Thyroid gland (tissue), 4 donors: ENCODE measurements at regions not wholly inside any gene's neighbourhood (a gene's known extent, or its start where the extent isn't known, plus 50 kb on each side); places are given as distances from the start of the nearest gene placed in this dataset.

Experiments used
- DNase-seq, 2 donors: peaks; one replicate each; pipeline ENCODE4 v3.0.0-alpha.2; 2019
- H3K27ac ChIP-seq, 3 donors: fragments of 200-600 bp; sonication (generic); 1 replicate in 2 of 3; 2 replicates in 1 of 3; pipeline ENCODE4 v1.5.1; 2016 to 2019; ENCODE audit warnings: mild to moderate bottlenecking in 1 of 3, moderate library complexity in 1 of 3
- H3K27me3 ChIP-seq: fragments of 200-600 bp; sonication (generic); one replicate; pipeline ENCODE4 v1.5.1; 2019
- H3K36me3 ChIP-seq, 2 donors: fragments of 200-600 bp; sonication (generic); one replicate each; pipeline ENCODE4 v1.5.1; 2016 to 2019
- H3K4me1 ChIP-seq, 2 donors: fragments of 200-600 bp; sonication (generic); one replicate each; pipeline ENCODE4 v1.5.1; 2017 to 2019
- H3K4me3 ChIP-seq, 3 donors: fragments of 200-600 bp; sonication (generic); replicated peaks in 1 of 3; 1 replicate in 2 of 3; 2 replicates in 1 of 3; pipeline ENCODE4 v1.5.1; 2016; ENCODE audit warnings: mild to moderate bottlenecking in 1 of 3
- H3K9me3 ChIP-seq: fragments of 200-600 bp; sonication (generic); one replicate; pipeline ENCODE4 v1.5.1; 2017
- CTCF ChIP-seq, 6 experiments: fragments of 200-600 bp in 3 of 6; fragments of 450-650 bp in 3 of 6; sonication (generic) in 3 of 6; IDR thresholded peaks; one replicate each; pipeline ENCODE4 v1.5.1; 2016 to 2019; ENCODE audit warnings: antibody characterized with exemption in 6 of 6, mild to moderate bottlenecking in 2 of 6, inconsistent platforms in 1 of 6, moderate library complexity in 1 of 6
- POLR2A ChIP-seq, 2 donors: fragments of 450-650 bp; IDR thresholded peaks; one replicate each; pipeline ENCODE4 v1.6.1; 2017; ENCODE audit warnings: antibody characterized with exemption in 2 of 2, mild to moderate bottlenecking in 2 of 2, moderate library complexity in 1 of 2
- WGBS, 2 donors: methylation state at CpG; one replicate each; pipeline ENCODE4 v1.1.5; 2017; 5-methylcytosine and 5-hydroxymethylcytosine counted together
- intact Hi-C: fragments of 100-400 bp; cut with DNase I; formaldehyde crosslinking; loops from one replicate; pipeline ENCODE4 v1.15.1; 2023

- no peak for DNase-seq
- Histone ChIP-seq H3K4me3 (no peak overlapping the region), H3K4me1 (no peaks in the 10 kb centered on the region), H3K27me3 (no peaks in the 10 kb centered on the region), H3K27ac (no peak overlapping the region), H3K36me3 (no peaks in the 10 kb centered on the region), H3K9me3 (no peaks in the 10 kb centered on the region)
- no peak for TF ChIP-seq POLR2A (IDR thresholded peaks at IDR 0.05)
- TF ChIP-seq CTCF (IDR thresholded peaks at IDR 0.05) = no peak
- 25 to 31% methylated on average over 5 of the region's 5 CpGs for WGBS, 2 donors
- intact Hi-C loops = no loop called here
These were observed 673.1 kb upstream of the PHF14 start for GRCh38 chr7:10300577-10300976.

GRCh38 chr7:10308276-10308675 is 665.4 kb upstream of the PHF14 start:
- TF ChIP-seq POLR2A (IDR thresholded peaks at IDR 0.05) = no peak
- TF ChIP-seq CTCF (IDR thresholded peaks at IDR 0.05) = no peak
- no peak for DNase-seq
- Histone ChIP-seq H3K36me3 (no peaks in the 10 kb centered on the region), H3K4me1 (no peaks in the 10 kb centered on the region), H3K4me3 (no peak overlapping the region), H3K27me3 (no peaks in the 10 kb centered on the region), H3K27ac (no peak overlapping the region), H3K9me3 (no peaks in the 10 kb centered on the region)
- intact Hi-C loops = no loop called here

GRCh38 chr7:10312942-10313341 is 660.7 kb upstream of the PHF14 start:
- Histone ChIP-seq H3K9me3 (no peaks in the 10 kb centered on the region), H3K4me1 (no peaks in the 10 kb centered on the region), H3K4me3 (no peak overlapping the region), H3K27ac (no peak overlapping the region), H3K27me3 (no peaks in the 10 kb centered on the region), H3K36me3 (no peaks in the 10 kb centered on the region)
- intact Hi-C loops = no loop called here
- no peak for DNase-seq
- TF ChIP-seq CTCF (IDR thresholded peaks at IDR 0.05) (no peak), POLR2A (IDR thresholded peaks at IDR 0.05) (no peak)
- WGBS, 2 donors = 96 to 99% methylated on average over 2 of the region's 2 CpGs

- no peak for TF ChIP-seq POLR2A (IDR thresholded peaks at IDR 0.05)
- no peak for TF ChIP-seq CTCF (IDR thresholded peaks at IDR 0.05)
- 77 to 79% methylated on average over 4 of the region's 4 CpGs for WGBS, 2 donors
- no peaks in the 10 kb centered on the region for H3K9me3 ChIP-seq
These were observed 657.8 kb upstream of the PHF14 start for GRCh38 chr7:10315881-10316280.

GRCh38 chr7:10316488-10316887 is 657.2 kb upstream of the PHF14 start:
- Histone ChIP-seq H3K9me3 (no peaks in the 10 kb centered on the region), H3K4me3 (no peak overlapping the region), H3K27ac (no peak overlapping the region), H3K27me3 (no peaks in the 10 kb centered on the region), H3K36me3 (no peaks in the 10 kb centered on the region), H3K4me1 (no peaks in the 10 kb centered on the region)
- no peak for DNase-seq
- WGBS, 2 donors = 86 to 98% methylated on average over 1 of the region's 1 CpG
- intact Hi-C loops = no loop called here
- TF ChIP-seq CTCF (IDR thresholded peaks at IDR 0.05) = no peak
- TF ChIP-seq POLR2A (IDR thresholded peaks at IDR 0.05) = no peak

More at GRCh38 chr7:10315881-10316280, 657.8 kb upstream of the PHF14 start:
- no peak for DNase-seq
- intact Hi-C loops = no loop called here
- Histone ChIP-seq H3K36me3 (no peaks in the 10 kb centered on the region), H3K4me1 (no peaks in the 10 kb centered on the region), H3K27ac (no peak overlapping the region), H3K27me3 (no peaks in the 10 kb centered on the region), H3K4me3 (no peak overlapping the region)
